Ovary (tissue), 7 donors: ENCODE measurements at regions not wholly inside any gene's neighbourhood (a gene's known extent, or its start where the extent isn't known, plus 50 kb on each side); places are given as distances from the start of the nearest gene placed in this dataset.

ENCODE experiments used
- DNase-seq, 5 donors: peaks; one replicate each; pipeline ENCODE4 v3.0.0-alpha.2; 2019 to 2020
- H3K27ac ChIP-seq, 2 donors: fragments of 200-600 bp; one replicate each; pipeline versions ENCODE4 v1.5.1 to v1.8.0; 2019 to 2022
- H3K27me3 ChIP-seq: fragments of 200-600 bp; one replicate; pipeline ENCODE4 v1.8.0; 2022
- H3K36me3 ChIP-seq: fragments of 200-600 bp; sonication (generic); one replicate; pipeline ENCODE4 v1.5.1; 2019
- H3K4me1 ChIP-seq: one replicate; pipeline ENCODE4 v1.8.1; 2013; ENCODE audit warnings: mild to moderate bottlenecking, moderate library complexity; ENCODE audit not compliant: insufficient read depth
- H3K4me3 ChIP-seq: fragments of 200-600 bp; sonication (generic); one replicate; pipeline ENCODE4 v1.5.1; 2017
- H3K9me3 ChIP-seq, 2 donors: fragments of 200-600 bp in 1 of 2; sonication (generic) in 1 of 2; one replicate each; pipeline versions ENCODE4 v1.5.1 to v1.8.1; 2013 to 2019; ENCODE audit warnings: mild to moderate bottlenecking in 1 of 2, moderate library complexity in 1 of 2
- CTCF ChIP-seq, 3 donors: fragments of 450-650 bp in 2 of 3; fragments of 200-600 bp in 1 of 3; IDR thresholded peaks; one replicate each; pipeline versions ENCODE4 v1.5.1 to v1.8.0; 2016 to 2022; ENCODE audit warnings: antibody characterized with exemption in 3 of 3, mild to moderate bottlenecking in 1 of 3
- EP300 ChIP-seq: sonication (generic); formaldehyde crosslinking; IDR thresholded peaks from one replicate; pipeline ENCODE4 v1.6.1; 2017; ENCODE audit warnings: antibody characterized with exemption
- POLR2A ChIP-seq: fragments of 450-650 bp; IDR thresholded peaks from one replicate; pipeline ENCODE4 v1.6.1; 2017; ENCODE audit warnings: antibody characterized with exemption, mild to moderate bottlenecking, moderate library complexity
- WGBS, 3 donors: extraction: QIAGEN DNeasy Blood & Tissue Kit in 1 of 3; methylation state at CpG; one replicate each; pipeline versions ENCODE4 v1.1.5 to v1.1.7; 2013 to 2017; 5-methylcytosine and 5-hydroxymethylcytosine counted together
- intact Hi-C, 4 donors: fragments of 100-400 bp; cut with DNase I; formaldehyde crosslinking; loops; one replicate each; pipeline versions ENCODE4 v1.11.0 to v1.15.1; 2022 to 2023
- donor health status: DM: no; HTN: no; CAD: no; lungs with moderate emphysema.
- donor health status: DM: no; HTN: no; CAD: no.
- donor health status: Bipolar disorder and iron deficiency.
- donor health status: DM: no; HTN: no; CAD: no.
- donor health status: DM: yes; HTN: yes; CAD: no.

GRCh38 chr4:134393592-134393991 is 192.0 kb upstream of the PABPC4L start:
- intact Hi-C loops, result no loop called here
- no peaks in the 10 kb centered on the region for H3K36me3 ChIP-seq
- no peak for TF ChIP-seq CTCF (IDR thresholded peaks at IDR 0.05)
- no peak for TF ChIP-seq EP300
- no peak for TF ChIP-seq POLR2A
- no peaks in the 10 kb centered on the region for H3K9me3 ChIP-seq
- no peaks in the 10 kb centered on the region for H3K4me1 ChIP-seq
- H3K27me3 ChIP-seq, result no peaks in the 10 kb centered on the region
- WGBS, 3 donors, result 91 to 96% (median 95%) methylated on average over 2 of the region's 2 CpGs
- H3K27ac ChIP-seq, result no peak overlapping the region
- H3K4me3 ChIP-seq, result no peak overlapping the region
- no peak for DNase-seq

GRCh38 chr4:134390319-134390718 is 188.7 kb upstream of the PABPC4L start:
- Histone ChIP-seq H3K4me1 (no peaks in the 10 kb centered on the region), H3K9me3 (no peaks in the 10 kb centered on the region), H3K27me3 (no peaks in the 10 kb centered on the region), H3K27ac (no peak overlapping the region), H3K36me3 (no peaks in the 10 kb centered on the region), H3K4me3 (no peak overlapping the region)
- no peak for TF ChIP-seq EP300
- no peak for TF ChIP-seq POLR2A
- TF ChIP-seq CTCF (IDR thresholded peaks at IDR 0.05), result no peak
- DNase-seq, result no peak
- intact Hi-C loops, result no loop called here
- WGBS, 3 donors, result 77 to 80% (median 79%) methylated on average over 2 of the region's 2 CpGs

DNA sequence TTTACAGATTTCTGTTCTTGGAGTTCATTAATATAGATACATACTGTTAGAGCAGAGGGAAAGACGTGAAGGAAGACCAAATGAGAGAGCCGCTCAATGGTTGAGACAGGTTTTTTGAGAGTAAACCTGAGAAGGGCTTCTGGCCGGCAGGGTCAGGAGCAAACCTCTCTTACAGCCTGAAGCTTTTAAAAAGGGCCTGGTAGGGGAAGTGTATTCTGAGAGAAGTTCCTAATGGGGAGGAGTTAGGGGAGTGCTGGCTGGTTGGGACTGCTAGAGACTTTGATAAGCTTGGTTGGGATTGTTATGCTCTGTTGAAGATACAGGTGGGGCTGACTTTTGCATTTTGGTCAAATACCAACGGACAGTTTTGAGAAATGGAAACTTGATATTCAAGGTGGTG is 186.8 kb upstream of the PABPC4L start:
- no peak for TF ChIP-seq CTCF (IDR thresholded peaks at IDR 0.05)
- intact Hi-C loops, result no loop called here
- H3K27me3 ChIP-seq, result no peaks in the 10 kb centered on the region
- no peaks in the 10 kb centered on the region for H3K4me1 ChIP-seq
- H3K36me3 ChIP-seq, result no peaks in the 10 kb centered on the region
- WGBS, 3 donors, result 88 to 92% (median 89%) methylated on average over 4 of the region's 4 CpGs
- H3K4me3 ChIP-seq, result no peak overlapping the region
- no peak overlapping the region for H3K27ac ChIP-seq
- no peak for DNase-seq
- H3K9me3 ChIP-seq, result no peaks in the 10 kb centered on the region

DNA sequence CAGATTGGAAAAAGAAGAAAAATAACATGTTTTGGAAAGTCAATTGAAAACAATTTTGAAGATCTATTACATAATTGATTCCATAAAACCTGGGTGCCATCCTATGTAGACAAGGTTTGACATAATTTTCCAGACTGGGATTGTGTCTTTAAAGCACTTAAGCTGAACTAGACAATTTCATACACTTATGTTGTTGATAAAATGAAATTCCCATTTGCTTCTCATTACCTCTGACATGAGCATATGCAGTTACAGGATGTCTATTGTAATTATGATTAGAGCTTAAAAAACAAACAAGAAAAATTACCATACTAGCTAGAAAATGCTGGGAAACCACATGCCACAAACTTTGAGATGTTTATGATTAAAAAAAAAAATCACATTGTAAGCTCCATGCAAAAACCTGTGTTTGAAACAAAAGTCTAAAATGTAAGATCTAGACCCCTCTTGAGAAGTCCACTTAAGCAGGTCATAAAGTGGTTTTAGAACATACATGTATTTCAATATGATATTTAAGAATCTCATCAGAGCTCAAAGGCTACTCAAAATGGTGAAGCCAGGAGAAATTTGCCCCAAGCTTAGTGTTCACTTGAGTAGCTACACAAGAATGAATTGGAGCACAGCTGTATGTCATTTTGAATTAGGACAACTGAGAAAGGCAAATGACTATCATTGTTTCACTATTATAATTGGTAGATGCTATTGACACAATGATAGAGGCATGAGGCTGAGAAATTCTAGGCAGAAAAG is 181.1 kb upstream of the PABPC4L start:
- Histone ChIP-seq H3K9me3 (no peaks in the 10 kb centered on the region), H3K36me3 (no peaks in the 10 kb centered on the region), H3K4me1 (no peaks in the 10 kb centered on the region), H3K27me3 (no peaks in the 10 kb centered on the region), H3K27ac (no peak overlapping the region), H3K4me3 (no peak overlapping the region)
- no peak for DNase-seq
- intact Hi-C loops, result no loop called here
- no peak for TF ChIP-seq EP300
- TF ChIP-seq CTCF (IDR thresholded peaks at IDR 0.05), result no peak
- no peak for TF ChIP-seq POLR2A

DNA sequence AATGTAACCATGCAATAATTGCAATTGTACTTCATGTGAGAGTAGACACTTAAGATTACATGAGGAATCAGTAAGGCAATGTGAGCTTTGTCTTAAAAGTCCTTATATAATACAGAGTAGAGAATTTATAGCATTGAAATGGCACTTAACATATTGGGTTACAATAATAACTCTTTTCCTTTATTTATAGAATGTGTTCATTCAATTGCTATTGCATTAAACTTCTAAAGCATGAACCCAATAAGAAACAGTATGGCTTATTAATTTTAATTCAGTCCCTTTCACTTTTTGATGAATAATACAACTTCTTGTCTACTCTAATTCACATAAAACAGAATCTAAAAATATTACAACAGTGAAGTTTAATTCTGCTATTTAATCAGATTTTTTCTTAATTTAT is 174.2 kb upstream of the PABPC4L start:
- H3K27me3 ChIP-seq, result no peaks in the 10 kb centered on the region
- H3K4me3 ChIP-seq, result no peak overlapping the region
- no peaks in the 10 kb centered on the region for H3K9me3 ChIP-seq
- DNase-seq, result no peak
- TF ChIP-seq POLR2A, result no peak
- TF ChIP-seq EP300, result no peak
- TF ChIP-seq CTCF (IDR thresholded peaks at IDR 0.05), result no peak
- H3K4me1 ChIP-seq, result no peaks in the 10 kb centered on the region
- intact Hi-C loops, result no loop called here
- no peaks in the 10 kb centered on the region for H3K36me3 ChIP-seq
- no peak overlapping the region for H3K27ac ChIP-seq
